ENCODE measurements at regions not wholly inside any gene's neighbourhood (a gene's known extent, or its start where the extent isn't known, plus 50 kb on each side); places are given as distances from the start of the nearest gene placed in this dataset.

- no peaks in the 10 kb centered on the region for H3K79me2 ChIP-seq (ENCODE audit: control insufficient read depth in 1 of 2, insufficient read depth in 2 of 2, low read length in 2 of 2)
- no peak overlapping the region for H3K4me3 ChIP-seq (ENCODE audit: extremely low read depth in 1 of 4, insufficient read depth in 2 of 4, low read depth in 3 of 4, low read length in 4 of 4)
- H4K91ac ChIP-seq (replicated peaks; ENCODE audit: insufficient read length, low read length) = no peak overlapping the region
- no peak overlapping the region for H3K4me2 ChIP-seq (ENCODE audit: insufficient read depth in 1 of 2, low read depth in 2 of 2, low read length in 2 of 2)
- CTCF ChIA-PET (ENCODE audit: partially characterized antibody) = interaction anchor here (0.5 to 1.2 kb wide), 3 partner anchors 10 to 132 kb away, joined by 3 to 5 read pairs (median 4); no protein-coding TSS in a partner anchor
- no peak overlapping the region for H2BK120ac ChIP-seq (replicated peaks; ENCODE audit: low read depth, low read length)
- H3K14ac ChIP-seq (ENCODE audit: insufficient read length) = no peak overlapping the region
- no peak overlapping the region for H4K5ac ChIP-seq (ENCODE audit: insufficient read length, low read depth, low read length)
- H2BK12ac ChIP-seq (ENCODE audit: low read depth, low read length) = no peak overlapping the region
- H3K18ac ChIP-seq (ENCODE audit: extremely low read depth, low read length) = no peak overlapping the region
- no peak overlapping the region for H3K27ac ChIP-seq (ENCODE audit: low read depth, low read length)
- H3K36me3 ChIP-seq (ENCODE audit: control insufficient read depth in 2 of 4, insufficient read depth in 4 of 4, low read length in 3 of 4) = no peaks in the 10 kb centered on the region
- H3K23me2 ChIP-seq (ENCODE audit: low read depth, low read length) = no peaks in the 10 kb centered on the region
- no peak overlapping the region for H2BK20ac ChIP-seq (ENCODE audit: low read length)
- H3K4ac ChIP-seq (replicated peaks; ENCODE audit: insufficient read length, low read depth, low read length) = no peak overlapping the region
- H2AK5ac ChIP-seq (ENCODE audit: low read depth, low read length) = no peak overlapping the region
- TF ChIP-seq ATF3 (IDR thresholded peaks at IDR 0.05; ENCODE audit: insufficient read depth, low read depth, low read length) (no peak), RBBP5 (IDR thresholded peaks at IDR 0.05; ENCODE audit: borderline replicate concordance, low read depth, low read length) (no peak), EP300 (IDR thresholded peaks at IDR 0.05; ENCODE audit: borderline replicate concordance in 1 of 2, low read depth in 2 of 2, low read length in 2 of 2) (no peak), POLR2AphosphoS5 (IDR thresholded peaks at IDR 0.05; ENCODE audit: low read depth, low read length) (no peak), CREB1 (IDR thresholded peaks at IDR 0.05) (no peak), SIRT6 (IDR thresholded peaks at IDR 0.05; ENCODE audit: low read length) (no peak), NRF1 (IDR thresholded peaks at IDR 0.05; ENCODE audit: low read depth, low read length) (no peak), CBX5 (IDR thresholded peaks at IDR 0.05; ENCODE audit: low read depth, low read length) (no peak), RAD21 (IDR thresholded peaks at IDR 0.05 in 1 of 2, conservative IDR thresholded peaks at IDR 0.05 in 1 of 2; ENCODE audit: low read depth in 2 of 2, low read length in 2 of 2) (no peak), BACH1 (IDR thresholded peaks at IDR 0.05; ENCODE audit: low read length) (no peak)
- no peaks in the 10 kb centered on the region for H4K20me1 ChIP-seq (replicated peaks in 1 of 2; ENCODE audit: control insufficient read depth in 1 of 2, insufficient read depth in 2 of 2, low read length in 2 of 2)
- no peak for FAIRE-seq
- H3K9ac ChIP-seq (replicated peaks in 1 of 4; ENCODE audit: extremely low read depth in 1 of 4, low read depth in 3 of 4, low read length in 3 of 4) = no peak overlapping the region
- H2BK15ac ChIP-seq (ENCODE audit: low read length) = no peak overlapping the region
- no peak overlapping the region for H3K56ac ChIP-seq (replicated peaks; ENCODE audit: insufficient read length, low read depth, low read length)
- H2AFZ ChIP-seq (ENCODE audit: low read length) = no peak overlapping the region
- POLR2A ChIA-PET (ENCODE audit: partially characterized antibody) = no interaction called here
- no peaks in the 10 kb centered on the region for H3K4me1 ChIP-seq (replicated peaks in 1 of 4; ENCODE audit: control insufficient read depth in 3 of 4, insufficient read depth in 4 of 4, low read length in 3 of 4)
- no peak overlapping the region for H4K8ac ChIP-seq (ENCODE audit: extremely low read depth, insufficient read depth, low read length)
- no peak overlapping the region for H3K23ac ChIP-seq (ENCODE audit: insufficient read length)
- H3K27me3 ChIP-seq (replicated peaks in 1 of 4; ENCODE audit: control insufficient read depth in 3 of 4, extremely low read depth in 1 of 4, insufficient read depth in 3 of 4, low read length in 3 of 4) = no peaks in the 10 kb centered on the region
- no peak for DNase-seq (ENCODE audit: low read depth in 1 of 2, low spot score in 2 of 2)
- H3K9me3 ChIP-seq (ENCODE audit: insufficient read depth in 2 of 2, low read depth in 1 of 2, low read length in 1 of 2) = no peaks in the 10 kb centered on the region
- H3K79me1 ChIP-seq (ENCODE audit: low read depth, low read length) = no peaks in the 10 kb centered on the region
- no peak overlapping the region for H2BK5ac ChIP-seq (ENCODE audit: low read depth, low read length)
These were observed 389.5 kb downstream of the FOXG1 start for GRCh38 chr14:29156096-29156495.
